ENCODE measurements at regions not wholly inside any gene's neighbourhood (a gene's known extent, or its start where the extent isn't known, plus 50 kb on each side); places are given as distances from the start of the nearest gene placed in this dataset.

DNA sequence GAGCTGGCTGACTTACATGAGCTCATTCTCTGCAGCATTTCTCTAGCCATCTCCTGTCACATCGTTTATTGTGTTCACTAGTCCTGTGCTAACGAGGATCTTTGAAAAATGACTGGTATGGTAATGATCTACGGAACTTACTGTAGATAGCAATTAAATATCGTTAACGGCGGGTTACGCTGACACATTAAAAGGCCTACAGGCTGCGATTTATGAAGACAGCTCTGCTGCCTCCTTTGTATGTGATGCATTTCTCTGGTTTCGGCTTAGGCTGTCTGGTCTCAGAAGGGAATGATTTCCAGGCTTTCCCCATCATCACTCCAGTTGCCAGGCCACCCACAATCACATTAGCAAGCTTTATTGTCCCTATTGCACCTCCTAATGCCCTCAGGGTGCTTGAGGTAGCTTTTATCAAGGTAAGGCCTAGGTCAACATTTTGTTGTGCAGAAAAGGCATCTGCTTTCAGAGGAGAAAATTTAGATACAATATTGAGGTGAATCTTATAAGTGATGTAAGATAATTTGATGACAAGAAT is 284.4 kb downstream of the SOX11 start:
- no peak for DNase-seq
- TF ChIP-seq POLR2A (IDR thresholded peaks at IDR 0.05) (no peak), POLR2AphosphoS5 (IDR thresholded peaks at IDR 0.05) (no peak), EP300 (IDR thresholded peaks at IDR 0.05) (no peak)
- TF ChIP-seq, protein P1, sequence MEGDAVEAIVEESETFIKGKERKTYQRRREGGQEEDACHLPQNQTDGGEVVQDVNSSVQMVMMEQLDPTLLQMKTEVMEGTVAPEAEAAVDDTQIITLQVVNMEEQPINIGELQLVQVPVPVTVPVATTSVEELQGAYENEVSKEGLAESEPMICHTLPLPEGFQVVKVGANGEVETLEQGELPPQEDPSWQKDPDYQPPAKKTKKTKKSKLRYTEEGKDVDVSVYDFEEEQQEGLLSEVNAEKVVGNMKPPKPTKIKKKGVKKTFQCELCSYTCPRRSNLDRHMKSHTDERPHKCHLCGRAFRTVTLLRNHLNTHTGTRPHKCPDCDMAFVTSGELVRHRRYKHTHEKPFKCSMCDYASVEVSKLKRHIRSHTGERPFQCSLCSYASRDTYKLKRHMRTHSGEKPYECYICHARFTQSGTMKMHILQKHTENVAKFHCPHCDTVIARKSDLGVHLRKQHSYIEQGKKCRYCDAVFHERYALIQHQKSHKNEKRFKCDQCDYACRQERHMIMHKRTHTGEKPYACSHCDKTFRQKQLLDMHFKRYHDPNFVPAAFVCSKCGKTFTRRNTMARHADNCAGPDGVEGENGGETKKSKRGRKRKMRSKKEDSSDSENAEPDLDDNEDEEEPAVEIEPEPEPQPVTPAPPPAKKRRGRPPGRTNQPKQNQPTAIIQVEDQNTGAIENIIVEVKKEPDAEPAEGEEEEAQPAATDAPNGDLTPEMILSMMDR (IDR thresholded peaks at IDR 0.05) = no peak
- Histone ChIP-seq H3K9me3 (no peaks in the 10 kb centered on the region), H3K4me3 (no peak overlapping the region), H3K27ac (no peak overlapping the region), H3K4me1 (peaks cover 5 to 10% (median 8%) of the 10 kb centered on the region in 4 donors), H3K27me3 (peaks cover 0 to 11% (median 0%) of the 10 kb centered on the region in 3 donors), H3K36me3 (no peaks in the 10 kb centered on the region)
- intact Hi-C loops (cut with DNase I; ENCODE audit: low total_unique reads) = no loop called here
- WGBS, 5 donors = 88 to 93% (median 91%) methylated on average over 9 of the region's 9 CpGs

DNA sequence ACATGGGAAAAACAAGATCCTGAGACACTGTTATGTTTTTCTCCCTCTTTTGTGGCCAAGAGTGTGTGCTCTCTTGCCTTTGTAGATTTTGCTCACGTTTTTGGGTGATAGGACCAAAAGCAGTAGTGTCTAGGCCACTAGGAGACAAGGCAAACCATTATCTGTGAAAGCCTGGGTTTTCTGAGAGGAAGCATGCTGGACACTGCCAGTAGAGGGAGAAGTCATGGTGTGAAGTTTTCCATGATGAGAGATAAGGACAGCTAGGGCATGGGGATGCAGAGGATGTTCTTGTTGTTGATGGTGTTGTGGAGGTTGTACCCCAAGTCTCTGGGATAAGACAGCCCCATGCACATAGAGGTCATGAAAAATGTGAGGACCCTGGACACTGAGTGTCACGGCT is 285.3 kb downstream of the SOX11 start:
- Histone ChIP-seq H3K27ac (no peak overlapping the region), H3K9me3 (no peaks in the 10 kb centered on the region), H3K36me3 (no peaks in the 10 kb centered on the region), H3K4me3 (no peak overlapping the region), H3K27me3 (peaks cover 0 to 16% (median 0%) of the 10 kb centered on the region in 3 donors), H3K4me1 (peaks cover 9 to 14% (median 11%) of the 10 kb centered on the region in 4 donors)
- DNase-seq = no peak
- TF ChIP-seq POLR2AphosphoS5 (IDR thresholded peaks at IDR 0.05) (no peak), POLR2A (IDR thresholded peaks at IDR 0.05) (no peak), EP300 (IDR thresholded peaks at IDR 0.05) (no peak)
- TF ChIP-seq, protein P1 (IDR thresholded peaks at IDR 0.05) = no peak
- intact Hi-C loops (cut with DNase I; ENCODE audit: low total_unique reads) = no loop called here
- 62 to 86% (median 72%) methylated on average over 2 of the region's 2 CpGs for WGBS, 5 donors

DNA sequence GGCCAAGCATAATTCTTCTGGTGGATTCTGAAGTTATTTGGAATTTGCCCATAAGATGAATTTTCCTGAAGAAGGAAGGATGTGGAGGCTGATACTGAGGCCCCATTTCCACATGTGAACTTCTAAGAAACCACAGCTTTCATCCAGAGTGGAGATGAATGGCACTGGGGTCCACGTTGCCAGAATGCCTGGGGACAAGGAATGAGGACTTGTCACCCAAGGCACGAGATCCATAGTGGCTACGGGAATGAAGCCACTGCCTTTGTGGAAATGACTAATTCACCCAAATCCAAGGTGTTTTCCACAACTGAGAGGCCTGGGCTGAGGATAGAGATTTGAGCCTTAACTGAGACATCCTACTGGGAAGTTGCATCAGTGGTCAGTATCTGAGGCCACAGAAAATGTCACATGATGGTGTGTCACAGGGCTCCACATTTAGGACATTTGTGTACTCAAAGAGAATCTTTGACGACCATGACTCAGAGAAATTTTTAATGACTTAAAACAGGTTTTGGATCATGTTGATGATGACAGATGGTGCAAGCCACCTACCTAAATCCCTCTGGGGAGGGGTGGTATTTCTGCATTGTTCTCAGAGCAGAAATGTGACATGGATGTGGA is 286.1 kb downstream of the SOX11 start:
- no peak for TF ChIP-seq POLR2A (IDR thresholded peaks at IDR 0.05)
- TF ChIP-seq POLR2AphosphoS5 (IDR thresholded peaks at IDR 0.05) = no peak
- TF ChIP-seq EP300 (IDR thresholded peaks at IDR 0.05) = no peak
- TF ChIP-seq, protein P1 (IDR thresholded peaks at IDR 0.05) = no peak
- Histone ChIP-seq H3K36me3 (no peaks in the 10 kb centered on the region), H3K4me3 (no peak overlapping the region), H3K4me1 (peaks cover 9 to 14% (median 11%) of the 10 kb centered on the region in 4 donors), H3K27ac (no peak overlapping the region), H3K9me3 (no peaks in the 10 kb centered on the region), H3K27me3 (peaks cover 0 to 16% (median 0%) of the 10 kb centered on the region in 3 donors)
- DNase-seq = no peak
- intact Hi-C loops (cut with DNase I; ENCODE audit: low total_unique reads) = no loop called here
- 76 to 98% (median 90%) methylated on average over 4 of the region's 4 CpGs for whole genome bisulfite sequencing, 5 donors

DNA sequence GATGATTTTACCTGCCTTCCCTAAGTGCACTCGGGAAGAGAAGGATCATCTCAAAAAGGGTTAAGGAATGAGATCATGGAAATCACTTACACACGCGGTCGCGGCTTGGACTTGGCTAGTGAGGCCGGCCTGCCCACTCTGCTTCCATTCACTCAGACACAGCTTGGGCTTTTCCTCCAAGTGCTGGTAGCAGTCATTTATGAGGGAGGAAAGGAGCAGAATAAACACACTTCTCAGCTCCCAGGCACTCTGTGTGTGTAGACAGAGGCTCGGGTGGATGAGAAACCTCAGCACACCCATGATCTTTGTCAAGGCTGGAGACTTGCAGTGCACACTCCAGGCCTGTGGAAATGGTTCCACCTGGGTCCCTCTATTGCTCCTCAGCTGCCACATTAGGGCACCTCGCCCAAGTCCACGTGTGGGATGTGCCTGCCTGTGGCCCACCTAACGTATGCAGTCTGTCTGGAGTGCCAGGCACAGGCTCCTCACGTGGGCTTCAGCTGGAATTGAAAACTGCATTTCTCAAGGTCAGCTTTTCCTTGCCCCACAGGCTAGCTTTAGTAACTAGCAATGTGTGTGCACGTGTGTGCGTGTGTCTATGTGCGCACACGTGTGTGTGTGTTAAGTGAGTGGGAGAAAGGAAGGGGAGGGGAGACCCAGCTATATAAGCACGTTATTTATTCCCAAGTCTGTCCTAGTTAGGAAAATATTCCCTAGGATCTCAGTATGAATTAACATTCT is 288.4 kb downstream of the SOX11 start:
- TF ChIP-seq, protein P1 (IDR thresholded peaks at IDR 0.05) = no peak
- TF ChIP-seq EP300 (IDR thresholded peaks at IDR 0.05) = no peak
- TF ChIP-seq POLR2AphosphoS5 (IDR thresholded peaks at IDR 0.05) = no peak
- TF ChIP-seq POLR2A (IDR thresholded peaks at IDR 0.05) = no peak
- intact Hi-C loops (cut with DNase I; ENCODE audit: low total_unique reads) = no loop called here
- DNase-seq = peak in 1 of 2 donors; percentile 39
- Histone ChIP-seq H3K27me3 (peaks cover 0 to 16% (median 0%) of the 10 kb centered on the region in 3 donors), H3K36me3 (no peaks in the 10 kb centered on the region), H3K4me1 (peaks cover 9 to 14% (median 11%) of the 10 kb centered on the region in 4 donors), H3K27ac (no peak overlapping the region), H3K4me3 (peak overlapping the region in 1 of 4 donors; percentile 23), H3K9me3 (no peaks in the 10 kb centered on the region)
- 47 to 71% (median 57%) methylated on average over 16 of the region's 16 CpGs for WGBS, 5 donors
